H9 (cell line): ENCODE measurements at regions not wholly inside any gene's neighbourhood (a gene's known extent, or its start where the extent isn't known, plus 50 kb on each side); places are given as distances from the start of the nearest gene placed in this dataset.
A peak's percentile ranks its signal among the peaks of the same experiment; 100 is the strongest.

Experiments used
- DNase-seq: peaks from one replicate; pipeline ENCODE4 v3.0.0-alpha.2; 2017
- H2AFZ ChIP-seq: one replicate; pipeline ENCODE4 v1.6.1; 2013; ENCODE audit warnings: mild to moderate bottlenecking, low read length, control low read depth, moderate library complexity
- H2AK5ac ChIP-seq: 2 replicates; pipeline ENCODE4 v1.6.1; 2013; ENCODE audit warnings: low read length, control low read depth, mixed read lengths; ENCODE audit not compliant: insufficient read length
- H2BK120ac ChIP-seq: one replicate; pipeline ENCODE4 v1.6.1; 2013; ENCODE audit warnings: low read depth, mild to moderate bottlenecking, low read length, control low read depth, inconsistent platforms; ENCODE audit not compliant: poor library complexity, severe bottlenecking
- H2BK12ac ChIP-seq: 2 replicates; pipeline ENCODE4 v1.6.1; 2013; ENCODE audit warnings: low read length, control low read depth, mixed read lengths, low read depth; ENCODE audit not compliant: insufficient read length
- H2BK15ac ChIP-seq: 2 replicates; pipeline ENCODE4 v1.6.1; 2013; ENCODE audit warnings: low read depth, low read length, control low read depth
- H2BK20ac ChIP-seq: one replicate; pipeline ENCODE4 v1.6.1; 2013; ENCODE audit warnings: low read depth, mild to moderate bottlenecking, low read length, control low read depth, inconsistent platforms; ENCODE audit not compliant: poor library complexity, severe bottlenecking
- H2BK5ac ChIP-seq: 2 replicates; pipeline ENCODE4 v1.6.1; 2013; ENCODE audit warnings: low read length, control low read depth, mixed read lengths; ENCODE audit not compliant: insufficient read length
- H3K14ac ChIP-seq: 2 replicates; pipeline ENCODE4 v1.6.1; 2013; ENCODE audit warnings: low read length, control low read depth; ENCODE audit not compliant: insufficient read depth
- H3K18ac ChIP-seq: 2 replicates; pipeline ENCODE4 v1.6.1; 2013; ENCODE audit warnings: low read depth, mild to moderate bottlenecking, mixed read lengths, low read length, control low read depth; ENCODE audit not compliant: insufficient read length
- H3K23ac ChIP-seq: 2 replicates; pipeline ENCODE4 v1.6.1; 2013; ENCODE audit warnings: low read length, control low read depth, mixed read lengths, low read depth; ENCODE audit not compliant: insufficient read length
- H3K23me2 ChIP-seq: 2 replicates; pipeline ENCODE4 v1.6.1; 2013; ENCODE audit warnings: low read depth, mild to moderate bottlenecking, mixed read lengths, low read length, control low read depth; ENCODE audit not compliant: insufficient read length, poor library complexity, severe bottlenecking
- H3K27ac ChIP-seq: 2 replicates; pipeline ENCODE4 v1.5.1; 2013; ENCODE audit warnings: low read length, control low read depth, mixed read lengths, low read depth; ENCODE audit not compliant: insufficient read length
- H3K27me3 ChIP-seq: 2 replicates; pipeline ENCODE4 v1.6.1; 2013; ENCODE audit warnings: low read length, control low read depth, inconsistent platforms; ENCODE audit not compliant: insufficient read depth
- H3K4ac ChIP-seq: 2 replicates; pipeline ENCODE4 v1.6.1; 2013; ENCODE audit warnings: low read depth, mild to moderate bottlenecking, control low read depth, inconsistent platforms, low read length, moderate library complexity
- H3K4me1 ChIP-seq: 2 replicates; pipeline ENCODE4 v1.6.1; 2013; ENCODE audit warnings: low read length, control low read depth, inconsistent platforms; ENCODE audit not compliant: insufficient read depth
- H3K4me2 ChIP-seq: 2 replicates; pipeline ENCODE4 v1.6.1; 2013; ENCODE audit warnings: low read length, control low read depth, mixed read lengths; ENCODE audit not compliant: insufficient read length, insufficient read depth
- H3K56ac ChIP-seq: 2 replicates; pipeline ENCODE4 v1.6.1; 2013; ENCODE audit warnings: low read depth, mild to moderate bottlenecking, mixed read lengths, low read length, control low read depth; ENCODE audit not compliant: insufficient read length
- H3K79me1 ChIP-seq: 2 replicates; pipeline ENCODE4 v1.6.1; 2013; ENCODE audit warnings: low read depth, mild to moderate bottlenecking, moderate library complexity, low read length, control low read depth, inconsistent platforms; ENCODE audit not compliant: insufficient read depth, poor library complexity, severe bottlenecking
- H3K79me2 ChIP-seq: 2 replicates; pipeline ENCODE4 v1.6.1; 2013; ENCODE audit warnings: low read length, control low read depth, inconsistent platforms; ENCODE audit not compliant: insufficient read depth
- H3K9ac ChIP-seq: 2 replicates; pipeline ENCODE4 v1.6.1; 2013; ENCODE audit warnings: low read length, control low read depth, mixed read lengths; ENCODE audit not compliant: insufficient read length; ENCODE audit errors: extremely low read depth
- H3K9me3 ChIP-seq: one replicate; pipeline ENCODE4 v1.6.1; 2013; ENCODE audit warnings: low read depth, low read length, inconsistent platforms; ENCODE audit not compliant: control insufficient read depth
- H3T11ph ChIP-seq: one replicate; pipeline ENCODE4 v1.6.1; 2013; ENCODE audit warnings: mild to moderate bottlenecking, low read length, control low read depth, inconsistent platforms
- H4K20me1 ChIP-seq: one replicate; pipeline ENCODE4 v1.6.1; 2013; ENCODE audit not compliant: control insufficient read depth, insufficient read length, insufficient read depth
- H4K5ac ChIP-seq: 2 replicates; pipeline ENCODE4 v1.6.1; 2013; ENCODE audit warnings: low read depth, mild to moderate bottlenecking, mixed read lengths, low read length, control low read depth; ENCODE audit not compliant: insufficient read length
- H4K8ac ChIP-seq: replicated peaks from 2 replicates; pipeline ENCODE4 v1.6.1; 2013; ENCODE audit warnings: low read length, control low read depth, mixed read lengths, low read depth; ENCODE audit not compliant: insufficient read length
- H4K91ac ChIP-seq: 2 replicates; pipeline ENCODE4 v1.6.1; 2013; ENCODE audit warnings: low read depth, mild to moderate bottlenecking, moderate library complexity, mixed read lengths, low read length, control low read depth; ENCODE audit not compliant: insufficient read length
- H3K27ac Mint-ChIP-seq, 3 experiments: 2 replicates in 2 of 3; 3 replicates in 1 of 3; pipeline ENCODE4 v1.8.0; 2020 to 2021; ENCODE audit warnings: mixed read lengths in 3 of 3, mild to moderate bottlenecking in 1 of 3, moderate library complexity in 1 of 3
- H3K27me3 Mint-ChIP-seq: 2 replicates; pipeline ENCODE4 v1.8.0; 2021; ENCODE audit warnings: low read depth, mild to moderate bottlenecking, moderate library complexity, mixed read lengths
- H3K36me3 Mint-ChIP-seq, 3 experiments: 2 replicates in 2 of 3; 3 replicates in 1 of 3; pipeline ENCODE4 v1.8.0; 2020 to 2021; ENCODE audit warnings: low read depth in 3 of 3, mixed read lengths in 3 of 3; ENCODE audit not compliant: insufficient read depth in 1 of 3
- H3K4me1 Mint-ChIP-seq, 2 experiments: 2 replicates each; pipeline ENCODE4 v1.8.0; 2020; ENCODE audit warnings: mixed read lengths in 2 of 2
- H3K4me3 Mint-ChIP-seq, 2 experiments: 2 replicates in 1 of 2; 3 replicates in 1 of 2; pipeline ENCODE4 v1.8.0; 2020 to 2021; ENCODE audit warnings: mild to moderate bottlenecking in 2 of 2, mixed read lengths in 2 of 2, moderate library complexity in 1 of 2
- H3K9me3 Mint-ChIP-seq, 2 experiments: 2 replicates in 1 of 2; 3 replicates in 1 of 2; pipeline ENCODE4 v1.8.0; 2020; ENCODE audit warnings: mild to moderate bottlenecking in 2 of 2, mixed read lengths in 2 of 2, moderate library complexity in 1 of 2
- WGBS: extraction: QIAGEN DNeasy Blood & Tissue Kit; methylation state at CpG from one replicate; pipeline ENCODE4 v1.1.7; 2013; ENCODE audit warnings: missing lambda C conversion rate, low lambda C conversion rate, mixed read lengths; ENCODE audit not compliant: insufficient read length; ENCODE audit errors: extremely low coverage; 5-methylcytosine and 5-hydroxymethylcytosine counted together
- TF ChIP-seq, protein P1 (sequence below): fragments of 200-600 bp; sonication (generic); conservative IDR thresholded peaks from 3 replicates; pipeline ENCODE4 v1.8.0; 2021; ENCODE audit warnings: antibody characterized with exemption, mild to moderate bottlenecking

- H3K27ac ChIP-seq = no peak overlapping the region
- Mint-ChIP-seq H3K4me3 (no peak overlapping the region), H3K27ac (peak overlapping the region in 1 of 3 experiments; percentile 92; a peak in 1 of 7 replicates), H3K36me3 (peaks cover 0 to 4% (median 0%) of the 10 kb centered on the region in 3 experiments; a peak in 1 of 7 replicates), H3K9me3 (no peaks in the 10 kb centered on the region), H3K4me1 (peaks cover 0 to 3% of the 10 kb centered on the region in 2 experiments; a peak in 1 of 4 replicates), H3K27me3 (peaks cover 13% of the 10 kb centered on the region)
- no CpG with 5 or more reads among the region's 12 CpGs for WGBS
- H4K91ac ChIP-seq = no peak overlapping the region
- no peaks in the 10 kb centered on the region for H4K20me1 ChIP-seq
- no peak overlapping the region for H2AFZ ChIP-seq
- no peak overlapping the region for H2BK120ac ChIP-seq
- H3K9me3 ChIP-seq = no peaks in the 10 kb centered on the region
- H4K5ac ChIP-seq = no peak overlapping the region
- DNase-seq = peak; percentile 16
- H3K4ac ChIP-seq = no peak overlapping the region
- H3K27me3 ChIP-seq = no peaks in the 10 kb centered on the region
- no peak overlapping the region for H2BK15ac ChIP-seq
- no peak overlapping the region for H3K9ac ChIP-seq
- H3K14ac ChIP-seq = no peak overlapping the region
- H2BK12ac ChIP-seq = no peak overlapping the region
- no peak overlapping the region for H3T11ph ChIP-seq
- H3K79me2 ChIP-seq = no peaks in the 10 kb centered on the region
- H3K4me1 ChIP-seq = no peaks in the 10 kb centered on the region
- H3K79me1 ChIP-seq = no peaks in the 10 kb centered on the region
- H2BK20ac ChIP-seq = no peak overlapping the region
- H3K23me2 ChIP-seq = no peaks in the 10 kb centered on the region
- no peak overlapping the region for H4K8ac ChIP-seq
- no peak overlapping the region for H2AK5ac ChIP-seq
- H3K18ac ChIP-seq = no peak overlapping the region
- no peak overlapping the region for H3K56ac ChIP-seq
- TF ChIP-seq, protein P1, sequence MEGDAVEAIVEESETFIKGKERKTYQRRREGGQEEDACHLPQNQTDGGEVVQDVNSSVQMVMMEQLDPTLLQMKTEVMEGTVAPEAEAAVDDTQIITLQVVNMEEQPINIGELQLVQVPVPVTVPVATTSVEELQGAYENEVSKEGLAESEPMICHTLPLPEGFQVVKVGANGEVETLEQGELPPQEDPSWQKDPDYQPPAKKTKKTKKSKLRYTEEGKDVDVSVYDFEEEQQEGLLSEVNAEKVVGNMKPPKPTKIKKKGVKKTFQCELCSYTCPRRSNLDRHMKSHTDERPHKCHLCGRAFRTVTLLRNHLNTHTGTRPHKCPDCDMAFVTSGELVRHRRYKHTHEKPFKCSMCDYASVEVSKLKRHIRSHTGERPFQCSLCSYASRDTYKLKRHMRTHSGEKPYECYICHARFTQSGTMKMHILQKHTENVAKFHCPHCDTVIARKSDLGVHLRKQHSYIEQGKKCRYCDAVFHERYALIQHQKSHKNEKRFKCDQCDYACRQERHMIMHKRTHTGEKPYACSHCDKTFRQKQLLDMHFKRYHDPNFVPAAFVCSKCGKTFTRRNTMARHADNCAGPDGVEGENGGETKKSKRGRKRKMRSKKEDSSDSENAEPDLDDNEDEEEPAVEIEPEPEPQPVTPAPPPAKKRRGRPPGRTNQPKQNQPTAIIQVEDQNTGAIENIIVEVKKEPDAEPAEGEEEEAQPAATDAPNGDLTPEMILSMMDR = no peak
- no peak overlapping the region for H3K23ac ChIP-seq
- no peak overlapping the region for H3K4me2 ChIP-seq
- H2BK5ac ChIP-seq = no peak overlapping the region
Observed at GRCh38 chr22:48941903-48942575, 885.6 kb downstream of the BRD1 start.
